GM18511 (cell line): ENCODE measurements at regions not wholly inside any gene's neighbourhood (a gene's known extent, or its start where the extent isn't known, plus 50 kb on each side); places are given as distances from the start of the nearest gene placed in this dataset.

Experiments used
- ATAC-seq: cut with Tn5 transposase; IDR thresholded peaks from one replicate; pipeline ENCODE4 v1.9.1; 2021; ENCODE audit warnings: mild to moderate bottlenecking, moderate library complexity; ENCODE audit not compliant: unreplicated experiment

GRCh38 chr2:122993592-122993991, 1031.5 kb upstream of the CNTNAP5 start:
- no peak for ATAC-seq

GRCh38 chr2:122999258-122999657, 1025.8 kb upstream of the CNTNAP5 start:
- ATAC-seq = peak; percentile 85

- peak; percentile 38 for ATAC-seq
These were observed 1025.3 kb upstream of the CNTNAP5 start for GRCh38 chr2:122999821-123000220.

GRCh38 chr2:123002660-123003248, 1022.3 kb upstream of the CNTNAP5 start:
- no peak for ATAC-seq

GRCh38 chr2:123015186-123015585, 1009.9 kb upstream of the CNTNAP5 start:
- no peak for ATAC-seq

- no peak for ATAC-seq
These were observed 989.5 kb upstream of the CNTNAP5 start for GRCh38 chr2:123035541-123035940.

GRCh38 chr2:123036300-123036699, 988.8 kb upstream of the CNTNAP5 start:
- no peak for ATAC-seq

GRCh38 chr2:123040506-123040905, 984.6 kb upstream of the CNTNAP5 start:
- ATAC-seq = no peak

GRCh38 chr2:123043458-123043857, 981.6 kb upstream of the CNTNAP5 start:
- no peak for ATAC-seq

GRCh38 chr2:123045713-123046112, 979.4 kb upstream of the CNTNAP5 start:
- ATAC-seq = no peak

- no peak for ATAC-seq
These were observed 977.9 kb upstream of the CNTNAP5 start for GRCh38 chr2:123047186-123047585.

- ATAC-seq = no peak
These were observed 974.0 kb upstream of the CNTNAP5 start for GRCh38 chr2:123051136-123051535.

GRCh38 chr2:123061534-123061933, 963.6 kb upstream of the CNTNAP5 start:
- ATAC-seq = no peak

GRCh38 chr2:123073371-123073770, 951.7 kb upstream of the CNTNAP5 start:
- ATAC-seq = no peak

GRCh38 chr2:123073956-123074355, 951.1 kb upstream of the CNTNAP5 start:
- no peak for ATAC-seq

GRCh38 chr2:123077101-123077500, 948.0 kb upstream of the CNTNAP5 start:
- ATAC-seq = no peak

GRCh38 chr2:123080331-123080730, 944.8 kb upstream of the CNTNAP5 start:
- no peak for ATAC-seq

GRCh38 chr2:123085484-123085883, 939.6 kb upstream of the CNTNAP5 start:
- ATAC-seq = no peak

GRCh38 chr2:123086613-123087385, 938.3 kb upstream of the CNTNAP5 start:
- no peak for ATAC-seq

GRCh38 chr2:123091471-123091870, 933.6 kb upstream of the CNTNAP5 start:
- no peak for ATAC-seq

GRCh38 chr2:123093199-123093598, 931.9 kb upstream of the CNTNAP5 start:
- ATAC-seq = no peak

- ATAC-seq = no peak
These were observed 929.8 kb upstream of the CNTNAP5 start for GRCh38 chr2:123095219-123095835.
